Neural progenitor cell (in vitro differentiated cells): ENCODE measurements at regions not wholly inside any gene's neighbourhood (a gene's known extent, or its start where the extent isn't known, plus 50 kb on each side); places are given as distances from the start of the nearest gene placed in this dataset.
"Not testable (repeated sequence)": the region's sequence is repeated elsewhere in the genome, so short reads cannot be mapped to it uniquely, and the experiment has no call there.

ENCODE experiments used
- DNase-seq: peaks from one replicate; pipeline ENCODE4 v3.0.0-alpha.2; 2016; ENCODE audit warnings: low spot score
- H2AFZ ChIP-seq: fragments of 200-600 bp; sonication (generic); replicated peaks from 2 replicates; pipeline ENCODE4 v1.6.1; 2016; ENCODE audit warnings: antibody characterized with exemption
- H3F3A ChIP-seq: fragments of 200-600 bp; sonication (generic); 2 replicates; pipeline ENCODE4 v1.6.1; 2016; ENCODE audit warnings: antibody characterized with exemption, low read depth
- H3K27ac ChIP-seq: fragments of 200-600 bp; sonication (generic); 2 replicates; pipeline ENCODE4 v1.5.1; 2016; ENCODE audit warnings: mild to moderate bottlenecking
- H3K27me3 ChIP-seq: fragments of 200-600 bp; sonication (generic); 2 replicates; pipeline ENCODE4 v1.6.1; 2016; ENCODE audit warnings: mild to moderate bottlenecking, moderate library complexity
- H3K36me3 ChIP-seq: fragments of 200-600 bp; sonication (generic); 2 replicates; pipeline ENCODE4 v1.5.1; 2016
- H3K4me1 ChIP-seq: fragments of 200-600 bp; sonication (generic); 2 replicates; pipeline ENCODE4 v1.6.1; 2016; ENCODE audit warnings: mixed run types
- H3K4me2 ChIP-seq: fragments of 200-600 bp; sonication (generic); 2 replicates; pipeline ENCODE4 v1.6.1; 2016
- H3K4me3 ChIP-seq: fragments of 200-600 bp; sonication (generic); 2 replicates; pipeline ENCODE4 v1.5.1; 2016
- H3K79me2 ChIP-seq: fragments of 200-600 bp; sonication (generic); 2 replicates; pipeline ENCODE4 v1.6.1; 2016; ENCODE audit warnings: low read depth
- H3K9ac ChIP-seq: fragments of 200-600 bp; sonication (generic); 2 replicates; pipeline ENCODE4 v1.6.1; 2016
- H3K9me3 ChIP-seq: fragments of 200-600 bp; sonication (generic); 2 replicates; pipeline ENCODE4 v1.5.1; 2016; ENCODE audit warnings: low read depth
- H4K20me1 ChIP-seq: fragments of 200-600 bp; sonication (generic); 2 replicates; pipeline ENCODE4 v1.6.1; 2016; ENCODE audit warnings: low read depth
- H3K27ac Mint-ChIP-seq: 3 replicates; pipeline ENCODE4 v1.8.0; 2021; ENCODE audit warnings: mixed read lengths
- H3K27me3 Mint-ChIP-seq: 2 replicates; pipeline ENCODE4 v1.8.0; 2022; ENCODE audit warnings: low read depth, mild to moderate bottlenecking, inconsistent platforms, moderate library complexity, mixed read lengths; ENCODE audit not compliant: insufficient read depth
- H3K36me3 Mint-ChIP-seq: 3 replicates; pipeline ENCODE4 v1.8.0; 2021; ENCODE audit warnings: mixed read lengths
- H3K4me1 Mint-ChIP-seq: 3 replicates; pipeline ENCODE4 v1.8.0; 2021; ENCODE audit warnings: mixed read lengths
- H3K4me3 Mint-ChIP-seq: 3 replicates; pipeline ENCODE4 v1.8.0; 2021; ENCODE audit warnings: mild to moderate bottlenecking, moderate library complexity, mixed read lengths
- H3K9me3 Mint-ChIP-seq: 3 replicates; pipeline ENCODE4 v1.8.0; 2020; ENCODE audit warnings: mixed read lengths
- CTCF ChIP-seq: fragments of 200-600 bp; sonication (generic); IDR thresholded peaks from 2 replicates; pipeline ENCODE4 v1.5.1; 2017; ENCODE audit warnings: antibody characterized with exemption, mild to moderate bottlenecking
- EZH2 ChIP-seq: fragments of 200-600 bp; sonication (generic); IDR thresholded peaks from 2 replicates; pipeline ENCODE4 v1.6.1; 2017; ENCODE audit warnings: antibody characterized with exemption, mild to moderate bottlenecking, moderate library complexity
- EZH2phosphoT487 ChIP-seq: fragments of 200-600 bp; sonication (generic); IDR thresholded peaks from 2 replicates; pipeline ENCODE4 v1.6.1; 2017; ENCODE audit warnings: antibody characterized with exemption

DNA sequence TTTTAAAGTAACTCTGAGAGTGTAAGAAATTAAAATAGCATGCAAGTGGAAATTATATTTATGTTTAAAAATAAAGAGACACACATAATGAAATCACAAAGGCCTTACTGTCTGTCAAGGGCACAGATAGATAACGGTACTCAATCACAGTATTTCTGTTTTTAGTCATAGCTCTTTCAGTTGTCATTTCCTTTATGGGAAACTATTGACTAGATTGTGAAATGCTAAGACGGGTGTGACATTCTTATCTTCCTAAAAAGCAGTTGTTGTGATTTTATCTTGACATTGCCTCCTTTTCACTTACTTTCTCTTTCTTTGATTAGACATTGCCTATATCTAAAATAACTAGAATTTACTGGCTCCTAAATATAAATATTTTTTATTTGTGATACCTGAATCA is 100.1 kb upstream of the PLSCR5 start:
- no peaks in the 10 kb centered on the region for H3K4me1 ChIP-seq
- DNase-seq, result no peak
- H3K9me3 Mint-ChIP-seq, result no peaks in the 10 kb centered on the region
- no peak overlapping the region for H3K27ac Mint-ChIP-seq
- H3K9me3 ChIP-seq, result no peaks in the 10 kb centered on the region
- H3K9ac ChIP-seq, result no peak overlapping the region
- H3K4me2 ChIP-seq, result no peak overlapping the region
- H2AFZ ChIP-seq, result no peak overlapping the region
- TF ChIP-seq CTCF (no peak), EZH2 (no peak), EZH2phosphoT487 (no peak)
- H3K27me3 Mint-ChIP-seq, result no peaks in the 10 kb centered on the region
- no peak overlapping the region for H3K4me3 Mint-ChIP-seq
- no peaks in the 10 kb centered on the region for H3K27me3 ChIP-seq
- H3K36me3 ChIP-seq, result no peaks in the 10 kb centered on the region
- H4K20me1 ChIP-seq, result no peaks in the 10 kb centered on the region
- H3K4me3 ChIP-seq, result no peak overlapping the region
- no peak overlapping the region for H3K27ac ChIP-seq
- H3K79me2 ChIP-seq, result no peaks in the 10 kb centered on the region
- no peaks in the 10 kb centered on the region for H3F3A ChIP-seq
- no peaks in the 10 kb centered on the region for H3K36me3 Mint-ChIP-seq
- no peaks in the 10 kb centered on the region for H3K4me1 Mint-ChIP-seq

DNA sequence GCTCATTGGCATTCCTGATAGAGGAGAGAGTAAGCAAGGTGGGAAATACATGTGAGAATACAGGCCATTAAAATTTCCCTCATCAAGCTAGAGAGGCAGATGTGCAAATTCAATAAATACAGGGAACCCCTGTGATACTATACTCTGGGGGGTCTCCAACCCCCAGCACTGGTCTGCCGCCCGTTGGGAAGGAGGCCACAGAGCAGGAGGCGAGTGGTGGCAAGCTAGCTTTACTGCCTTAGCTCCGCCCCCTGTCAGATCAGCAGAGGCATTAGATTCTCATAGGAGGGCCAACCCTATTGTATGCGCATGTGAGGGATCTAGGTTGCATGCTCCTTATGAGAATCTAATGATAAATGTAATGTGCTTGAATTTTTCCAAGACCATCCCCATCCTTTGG is 97.1 kb upstream of the PLSCR5 start:
- Histone ChIP-seq H3K9me3 (no peaks in the 10 kb centered on the region), H3K9ac (no peak overlapping the region), H3K4me1 (no peaks in the 10 kb centered on the region), H3K4me2 (no peak overlapping the region), H2AFZ (no peak overlapping the region), H3K4me3 (no peak overlapping the region), H3K27me3 (no peaks in the 10 kb centered on the region), H4K20me1 (no peaks in the 10 kb centered on the region), H3K27ac (no peak overlapping the region), H3F3A (no peaks in the 10 kb centered on the region), H3K36me3 (no peaks in the 10 kb centered on the region), H3K79me2 (no peaks in the 10 kb centered on the region)
- Mint-ChIP-seq H3K4me3 (no peak overlapping the region), H3K9me3 (no peaks in the 10 kb centered on the region), H3K27ac (no peak overlapping the region), H3K27me3 (peaks cover 2% of the 10 kb centered on the region), H3K36me3 (no peaks in the 10 kb centered on the region), H3K4me1 (no peaks in the 10 kb centered on the region)
- no peak for TF ChIP-seq EZH2
- TF ChIP-seq EZH2phosphoT487, result no peak
- TF ChIP-seq CTCF, result no peak
- no peak for DNase-seq

DNA sequence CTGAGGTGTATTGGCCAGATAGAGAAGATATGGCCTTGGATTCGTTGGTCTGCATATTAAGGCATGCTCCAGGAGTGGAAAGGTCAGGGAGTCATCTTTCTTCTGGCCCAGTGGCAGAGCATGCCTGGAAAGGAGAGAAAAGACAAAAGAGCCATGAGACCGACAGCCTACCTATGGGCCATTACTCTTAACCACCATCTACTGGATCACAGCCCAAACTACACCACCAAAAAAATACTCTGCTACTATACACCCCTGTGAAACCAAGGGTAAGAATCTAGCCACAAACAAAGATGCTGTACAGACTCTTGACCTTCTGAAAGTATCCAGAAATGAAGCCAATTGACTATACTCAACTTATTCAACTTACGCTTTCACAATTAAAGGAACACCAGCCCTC is 96.1 kb upstream of the PLSCR5 start:
- H3K36me3 ChIP-seq, result no peaks in the 10 kb centered on the region
- Mint-ChIP-seq H3K9me3 (no peaks in the 10 kb centered on the region), H3K27ac (no peak overlapping the region), H3K4me3 (no peak overlapping the region), H3K36me3 (no peaks in the 10 kb centered on the region), H3K4me1 (no peaks in the 10 kb centered on the region), H3K27me3 (peaks cover 4% of the 10 kb centered on the region)
- H2AFZ ChIP-seq, result no peak overlapping the region
- no peak for DNase-seq
- no peaks in the 10 kb centered on the region for H4K20me1 ChIP-seq
- H3K4me1 ChIP-seq, result no peaks in the 10 kb centered on the region
- no peaks in the 10 kb centered on the region for H3K9me3 ChIP-seq
- H3K27me3 ChIP-seq, result no peaks in the 10 kb centered on the region
- TF ChIP-seq EZH2phosphoT487 (no peak), EZH2 (no peak), CTCF (no peak)
- H3F3A ChIP-seq, result no peaks in the 10 kb centered on the region
- no peak overlapping the region for H3K9ac ChIP-seq
- no peaks in the 10 kb centered on the region for H3K79me2 ChIP-seq
- H3K27ac ChIP-seq, result no peak overlapping the region
- no peak overlapping the region for H3K4me2 ChIP-seq
- no peak overlapping the region for H3K4me3 ChIP-seq

DNA sequence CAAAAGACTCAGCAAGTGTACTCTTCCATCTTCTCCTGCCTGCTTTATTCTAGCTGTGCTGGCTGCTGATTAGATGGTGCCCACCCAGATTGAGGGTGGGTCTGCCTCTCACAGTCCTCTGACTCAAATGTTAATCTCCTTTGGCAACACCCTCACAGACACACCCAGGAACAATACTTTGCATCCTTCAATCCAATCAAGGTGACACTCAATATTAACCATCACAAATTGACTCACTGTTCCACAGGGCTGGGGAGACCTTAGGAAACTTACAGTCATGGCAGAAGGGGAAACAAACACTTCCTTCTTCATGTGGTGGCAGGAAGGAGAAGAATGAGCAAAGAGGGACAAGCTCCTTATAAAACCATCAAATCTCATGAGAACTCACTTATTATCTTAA is 94.9 kb upstream of the PLSCR5 start:
- H3K36me3 Mint-ChIP-seq, H3K27me3 ChIP-seq, H3K4me1 Mint-ChIP-seq, H3K4me1 ChIP-seq, H2AFZ ChIP-seq, H3K9ac ChIP-seq, H3K9me3 ChIP-seq, DNase-seq, H4K20me1 ChIP-seq, H3K4me3 ChIP-seq, H3K27ac ChIP-seq, H3K4me3 Mint-ChIP-seq, H3K27ac Mint-ChIP-seq, H3K4me2 ChIP-seq, H3K27me3 Mint-ChIP-seq, H3F3A ChIP-seq, H3K9me3 Mint-ChIP-seq, H3K36me3 ChIP-seq, H3K79me2 ChIP-seq: not testable (repeated sequence)
